Fibroblast of skin of scalp (primary cell): ENCODE measurements at regions not wholly inside any gene's neighbourhood (a gene's known extent, or its start where the extent isn't known, plus 50 kb on each side); places are given as distances from the start of the nearest gene placed in this dataset.
"Not testable (repeated sequence)": the region's sequence is repeated elsewhere in the genome, so short reads cannot be mapped to it uniquely, and the experiment has no call there.

ENCODE experiments used
- DNase-seq: peaks from one replicate; pipeline ENCODE4 v3.0.0-alpha.2; 2013

- no peak for DNase-seq
Measured at GRCh38 chr12:90253136-90253535, 544.5 kb upstream of the ATP2B1 start.

GRCh38 chr12:90250766-90251165 lies 542.1 kb upstream of the ATP2B1 start:
- no peak for DNase-seq

GRCh38 chr12:90250042-90250441 lies 541.4 kb upstream of the ATP2B1 start:
- DNase-seq = no peak

GRCh38 chr12:90246688-90247087 lies 538.0 kb upstream of the ATP2B1 start:
- DNase-seq = no peak

GRCh38 chr12:90245391-90245790 lies 536.8 kb upstream of the ATP2B1 start:
- no peak for DNase-seq

GRCh38 chr12:90244232-90244631 lies 535.6 kb upstream of the ATP2B1 start:
- no peak for DNase-seq

GRCh38 chr12:90243211-90243610 lies 534.6 kb upstream of the ATP2B1 start:
- DNase-seq = no peak

GRCh38 chr12:90239732-90240260 lies 531.2 kb upstream of the ATP2B1 start:
- no peak for DNase-seq

- DNase-seq = no peak
Measured at GRCh38 chr12:90238663-90239271, 530.1 kb upstream of the ATP2B1 start.

- no peak for DNase-seq
Measured at GRCh38 chr12:90237841-90238240, 529.2 kb upstream of the ATP2B1 start.

GRCh38 chr12:90235642-90236041 lies 527.0 kb upstream of the ATP2B1 start:
- peak; percentile 9 for DNase-seq

- peak; percentile 60 for DNase-seq
Measured at GRCh38 chr12:90234472-90234871, 525.8 kb upstream of the ATP2B1 start.

GRCh38 chr12:90233168-90234100 lies 524.8 kb upstream of the ATP2B1 start:
- DNase-seq = peak; percentile 43

- DNase-seq = peak; percentile 32
Measured at GRCh38 chr12:90229407-90230170, 521.0 kb upstream of the ATP2B1 start.

- DNase-seq = peak; percentile 3
Measured at GRCh38 chr12:90226211-90226610, 517.6 kb upstream of the ATP2B1 start.

GRCh38 chr12:90216815-90217214 lies 508.2 kb upstream of the ATP2B1 start:
- peak; percentile 34 for DNase-seq

GRCh38 chr12:90216020-90216552 lies 507.4 kb upstream of the ATP2B1 start:
- no peak for DNase-seq

GRCh38 chr12:90211017-90211416 lies 502.4 kb upstream of the ATP2B1 start:
- peak; percentile 11 for DNase-seq

GRCh38 chr12:90209029-90209428 lies 500.4 kb upstream of the ATP2B1 start:
- no peak for DNase-seq

GRCh38 chr12:90208379-90208778 lies 499.7 kb upstream of the ATP2B1 start:
- DNase-seq = not testable (repeated sequence)

GRCh38 chr12:90207799-90208198 lies 499.2 kb upstream of the ATP2B1 start:
- no peak for DNase-seq

- no peak for DNase-seq
Measured at GRCh38 chr12:90205165-90205564, 496.5 kb upstream of the ATP2B1 start.

GRCh38 chr12:90203556-90203955 lies 494.9 kb upstream of the ATP2B1 start:
- DNase-seq = no peak
